HG03064 (cell line): ENCODE measurements at regions not wholly inside any gene's neighbourhood (a gene's known extent, or its start where the extent isn't known, plus 50 kb on each side); places are given as distances from the start of the nearest gene placed in this dataset.
"Not testable (repeated sequence)": the region's sequence is repeated elsewhere in the genome, so short reads cannot be mapped to it uniquely, and the experiment has no call there.

Experiments
- ATAC-seq: cut with Tn5 transposase; IDR thresholded peaks from one replicate; pipeline ENCODE4 v1.9.1; 2021; ENCODE audit warnings: low read depth; ENCODE audit not compliant: unreplicated experiment

- not testable (repeated sequence) for ATAC-seq
These were observed 311.7 kb upstream of the RGS17 start for GRCh38 chr6:153442749-153443148.

GRCh38 chr6:153442096-153442495 is 311.0 kb upstream of the RGS17 start:
- ATAC-seq = no peak

GRCh38 chr6:153437193-153437592 is 306.1 kb upstream of the RGS17 start:
- ATAC-seq = no peak

GRCh38 chr6:153436351-153436750 is 305.3 kb upstream of the RGS17 start:
- no peak for ATAC-seq

- no peak for ATAC-seq
These were observed 304.7 kb upstream of the RGS17 start for GRCh38 chr6:153435787-153436186.

GRCh38 chr6:153425536-153425935 is 294.5 kb upstream of the RGS17 start:
- ATAC-seq = no peak

GRCh38 chr6:153424719-153425400 is 293.8 kb upstream of the RGS17 start:
- ATAC-seq = no peak

GRCh38 chr6:153412519-153412918 is 281.4 kb upstream of the RGS17 start:
- no peak for ATAC-seq

- no peak for ATAC-seq
These were observed 280.1 kb upstream of the RGS17 start for GRCh38 chr6:153411070-153411648.

GRCh38 chr6:153405931-153406330 is 274.8 kb upstream of the RGS17 start:
- no peak for ATAC-seq

GRCh38 chr6:153401751-153402150 is 270.7 kb upstream of the RGS17 start:
- ATAC-seq = no peak

- ATAC-seq = no peak
These were observed 261.1 kb upstream of the RGS17 start for GRCh38 chr6:153392156-153392555.

- ATAC-seq = no peak
These were observed 242.8 kb upstream of the RGS17 start for GRCh38 chr6:153373869-153374268.

GRCh38 chr6:153368131-153368530 is 237.0 kb upstream of the RGS17 start:
- ATAC-seq = no peak

- no peak for ATAC-seq
These were observed 235.9 kb upstream of the RGS17 start for GRCh38 chr6:153367021-153367420.

- no peak for ATAC-seq
These were observed 226.3 kb upstream of the RGS17 start for GRCh38 chr6:153357391-153357790.

GRCh38 chr6:153340568-153340967 is 209.5 kb upstream of the RGS17 start:
- no peak for ATAC-seq

- ATAC-seq = no peak
These were observed 203.0 kb upstream of the RGS17 start for GRCh38 chr6:153334121-153334520.

GRCh38 chr6:153331221-153331620 is 200.1 kb upstream of the RGS17 start:
- ATAC-seq = not testable (repeated sequence)

GRCh38 chr6:153328194-153328593 is 197.1 kb upstream of the RGS17 start:
- no peak for ATAC-seq

- no peak for ATAC-seq
These were observed 194.6 kb upstream of the RGS17 start for GRCh38 chr6:153325661-153326060.

GRCh38 chr6:153312634-153313033 is 181.6 kb upstream of the RGS17 start:
- ATAC-seq = no peak
